GM04503 (cell line): ENCODE measurements at regions not wholly inside any gene's neighbourhood (a gene's known extent, or its start where the extent isn't known, plus 50 kb on each side); places are given as distances from the start of the nearest gene placed in this dataset.

ENCODE experiments used
- DNase-seq: peaks from one replicate; pipeline ENCODE4 v3.0.0-alpha.2; 2012; ENCODE audit warnings: low read depth

DNA sequence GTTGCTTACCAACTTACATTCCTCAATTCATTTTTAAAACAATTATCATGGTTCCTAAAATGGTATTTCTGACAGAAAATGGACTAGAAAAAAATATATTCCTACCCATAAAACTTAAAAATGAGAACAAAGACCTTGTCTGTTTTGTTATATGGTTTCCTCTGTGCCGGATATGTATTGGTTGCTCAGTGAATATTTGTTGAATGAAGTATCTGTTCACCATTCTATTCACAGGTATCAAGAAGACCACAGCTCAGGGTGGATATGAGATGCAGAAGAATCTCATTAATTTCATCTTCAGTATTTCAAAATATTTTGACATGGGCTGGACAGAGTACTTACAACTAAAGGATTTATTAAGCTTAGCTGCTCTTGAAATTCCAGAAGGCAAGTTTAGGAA is 58.1 kb downstream of the TUSC7 start:
- no peak for DNase-seq

DNA sequence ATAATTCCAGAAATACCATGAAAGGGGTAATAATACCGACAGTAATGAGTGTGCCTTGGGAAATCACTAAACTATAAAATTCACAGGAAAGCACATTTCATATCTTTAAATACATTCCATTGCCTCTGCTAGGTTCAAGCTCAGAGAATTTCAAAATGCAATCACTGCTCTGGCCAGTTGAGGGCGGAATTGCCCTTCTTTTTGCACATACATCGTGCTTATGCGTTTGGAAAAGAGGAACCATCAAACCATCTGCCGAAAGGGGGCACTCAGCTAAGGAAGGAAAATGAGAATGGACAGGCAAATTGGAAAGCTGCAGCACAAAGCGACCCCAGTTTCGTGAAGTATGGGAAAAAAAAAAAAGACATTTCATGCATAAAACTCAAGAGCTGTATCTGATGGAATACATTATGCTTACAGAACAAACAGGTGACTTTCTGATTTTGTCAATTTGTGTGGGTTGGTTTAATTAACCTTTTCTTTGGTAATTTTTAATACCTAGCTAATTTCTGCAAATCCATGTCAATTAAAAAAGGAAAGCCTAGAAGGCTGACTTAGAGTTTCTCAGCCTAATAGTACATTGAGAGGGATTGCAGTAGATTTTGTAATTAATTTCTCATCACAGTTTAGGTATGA is 61.4 kb downstream of the TUSC7 start:
- peak; percentile 27 for DNase-seq

DNA sequence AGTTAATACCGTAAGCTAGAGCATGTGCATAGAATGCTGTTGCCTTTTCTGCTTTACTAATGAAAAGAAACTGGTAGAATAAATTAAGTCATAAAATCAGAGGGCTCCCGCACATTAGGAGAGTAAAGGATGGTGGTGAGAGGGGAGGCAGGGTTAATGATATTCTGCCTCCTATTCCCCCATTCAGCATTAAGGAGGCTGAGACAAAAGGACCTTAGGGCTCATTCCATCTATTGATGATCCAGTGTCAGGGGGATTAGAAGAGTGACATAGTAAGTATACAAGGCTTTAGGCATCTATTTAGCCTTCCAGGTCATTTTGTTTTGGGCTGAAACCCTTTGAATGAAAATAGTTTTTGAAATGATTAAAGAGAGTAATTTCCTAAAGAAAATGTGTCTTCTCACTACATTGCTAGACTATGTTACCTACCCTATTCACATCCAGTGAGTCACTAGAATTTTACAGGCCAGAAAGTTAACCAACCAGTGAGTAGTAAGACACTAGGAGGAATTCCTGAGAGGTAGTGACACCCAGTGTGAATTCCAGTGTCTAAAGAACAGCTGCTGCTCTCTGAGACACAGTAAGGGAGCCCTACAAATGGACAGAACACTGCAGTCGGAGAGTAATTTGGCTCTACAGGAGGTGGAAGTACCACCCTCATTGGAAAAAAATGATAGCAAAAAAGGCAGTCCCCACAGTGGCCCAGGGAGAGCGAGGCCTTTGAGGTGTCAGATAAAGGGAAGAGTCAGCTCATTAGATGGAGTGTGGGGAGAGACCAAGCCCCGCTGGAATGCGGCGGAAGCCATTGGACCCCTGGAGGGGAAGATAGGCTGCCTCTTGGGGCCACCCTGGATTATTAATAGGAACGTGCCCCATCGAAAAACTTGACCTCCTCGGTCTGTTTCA is 67.6 kb downstream of the TUSC7 start:
- no peak for DNase-seq

DNA sequence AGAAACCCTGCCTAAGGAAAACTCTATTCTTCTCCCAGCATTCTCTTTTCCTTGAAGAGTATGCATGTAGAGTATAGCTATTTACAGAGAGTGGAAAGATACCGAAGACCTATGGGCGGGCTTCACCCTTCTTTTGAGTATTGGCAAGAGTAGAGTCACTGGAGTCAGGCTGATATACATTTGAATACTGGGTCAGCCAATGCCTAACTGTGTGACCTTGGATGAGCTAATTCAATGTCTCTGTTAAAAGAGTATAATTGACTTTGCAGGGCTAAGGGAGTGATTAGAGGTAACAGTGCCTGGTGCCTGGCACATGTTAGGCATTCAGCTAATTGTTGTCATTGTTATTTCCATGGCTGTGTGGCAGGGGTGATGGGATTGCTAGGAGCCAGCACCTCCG is 75.6 kb downstream of the TUSC7 start:
- DNase-seq = no peak

DNA sequence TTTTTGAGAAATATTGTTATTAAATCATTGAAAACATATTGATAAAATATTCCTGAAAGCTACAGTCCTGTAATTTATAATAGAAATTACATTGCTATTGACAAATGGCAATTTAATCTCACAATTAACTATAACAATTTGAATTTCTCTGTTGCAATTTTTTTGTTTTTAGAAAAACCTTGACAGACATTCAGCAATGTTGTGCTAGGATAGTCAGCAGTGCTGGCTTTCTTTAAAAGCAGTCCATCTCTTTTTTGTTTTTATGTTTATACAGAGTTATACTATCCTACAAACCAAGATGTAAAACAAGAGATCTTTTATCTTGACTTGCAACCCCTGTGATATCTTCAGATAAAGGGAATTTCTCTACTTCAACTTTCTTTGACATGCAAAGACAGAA is 93.1 kb downstream of the TUSC7 start:
- no peak for DNase-seq

DNA sequence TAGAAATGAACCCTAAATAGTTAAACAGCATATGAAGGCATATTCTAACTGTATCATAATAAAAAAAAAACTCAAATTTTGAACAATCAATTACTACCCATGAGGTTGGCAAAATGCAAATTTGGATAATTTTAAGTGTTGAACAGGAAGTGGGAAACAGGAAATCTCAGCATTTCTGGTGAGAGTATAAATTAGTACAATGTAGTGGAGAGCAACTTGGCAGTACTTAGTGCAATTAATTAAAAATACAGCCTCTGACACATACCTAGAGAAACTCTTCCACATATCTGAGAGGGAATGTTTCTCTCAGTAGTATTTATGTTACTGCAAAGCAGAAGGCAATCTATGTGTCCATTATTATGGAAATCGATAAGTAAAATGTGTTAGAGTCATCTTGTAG is 96.8 kb downstream of the TUSC7 start:
- no peak for DNase-seq

DNA sequence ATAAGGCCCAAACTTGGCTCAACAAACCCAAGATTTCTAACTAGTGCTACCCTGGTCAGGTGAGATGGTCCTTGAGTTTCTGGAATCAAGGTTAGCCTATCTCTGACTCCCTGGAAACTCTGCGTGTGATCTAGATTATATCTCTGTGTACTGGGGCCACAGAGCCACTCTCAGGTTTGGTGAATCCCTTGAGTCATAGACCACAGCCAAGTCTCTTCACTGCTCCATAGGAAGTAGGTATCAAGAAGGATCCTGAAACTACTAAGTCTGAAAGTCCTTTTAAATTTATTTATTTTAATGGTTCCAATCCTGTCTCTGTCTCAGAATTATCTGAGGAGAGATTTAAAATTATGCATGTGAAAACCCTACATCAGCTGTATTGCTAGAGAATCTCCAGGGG is 99.1 kb downstream of the TUSC7 start:
- DNase-seq = no peak

DNA sequence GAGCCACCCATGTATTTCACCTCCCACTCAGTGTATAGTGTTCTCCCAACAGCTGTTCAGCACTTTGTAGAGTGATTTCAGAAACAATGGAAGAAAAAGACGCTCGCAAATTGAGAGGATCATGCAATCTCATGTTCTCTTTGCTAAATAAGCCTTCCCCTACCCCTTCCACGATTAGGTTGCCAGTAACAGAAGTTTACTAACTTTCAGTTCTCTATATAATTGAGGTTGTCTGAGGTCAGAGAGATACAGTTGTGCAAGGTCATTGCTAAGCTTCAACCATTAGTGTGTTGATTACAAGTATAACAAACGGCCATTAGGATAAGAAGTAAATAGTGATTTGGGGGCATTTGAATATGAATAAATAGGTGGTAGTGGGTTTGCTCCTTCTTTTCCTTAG is 99.6 kb downstream of the TUSC7 start:
- no peak for DNase-seq

DNA sequence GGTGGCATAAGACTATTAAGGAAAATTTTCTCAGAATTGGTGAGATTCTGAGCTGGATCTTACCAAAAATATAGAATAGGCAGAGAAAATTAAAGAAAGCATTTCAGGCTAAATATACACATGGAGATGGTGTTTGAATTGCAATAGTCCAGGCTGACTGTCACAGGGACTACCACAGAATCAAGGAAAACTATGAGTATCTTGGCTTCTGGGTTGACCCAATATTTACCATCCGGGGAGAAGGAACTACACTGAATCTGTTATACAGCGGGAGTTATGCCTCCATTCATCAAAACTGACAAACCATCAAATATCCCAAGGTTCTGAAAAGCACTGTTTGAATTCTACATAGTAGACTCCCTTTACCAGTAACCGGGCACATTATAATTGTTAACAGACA is 102.2 kb downstream of the TUSC7 start:
- DNase-seq = no peak

DNA sequence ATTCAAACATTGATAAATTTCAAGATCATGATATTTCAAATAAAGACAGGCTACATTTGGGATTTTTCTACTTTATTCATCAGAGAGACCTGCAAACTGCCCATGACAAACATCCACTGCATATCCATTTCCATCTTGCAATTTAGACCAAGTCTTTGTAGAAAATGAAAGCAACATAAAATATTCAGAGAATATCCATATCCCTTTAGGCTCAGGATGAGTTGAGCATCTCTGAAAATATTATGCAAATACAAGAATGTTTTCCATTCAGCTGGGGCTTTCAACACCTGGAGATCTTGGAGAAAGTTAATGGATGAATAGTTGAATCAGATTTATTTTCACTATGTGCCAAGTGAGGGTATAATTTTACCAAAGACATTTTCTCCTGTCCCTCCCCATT is 103.4 kb downstream of the TUSC7 start:
- no peak for DNase-seq

DNA sequence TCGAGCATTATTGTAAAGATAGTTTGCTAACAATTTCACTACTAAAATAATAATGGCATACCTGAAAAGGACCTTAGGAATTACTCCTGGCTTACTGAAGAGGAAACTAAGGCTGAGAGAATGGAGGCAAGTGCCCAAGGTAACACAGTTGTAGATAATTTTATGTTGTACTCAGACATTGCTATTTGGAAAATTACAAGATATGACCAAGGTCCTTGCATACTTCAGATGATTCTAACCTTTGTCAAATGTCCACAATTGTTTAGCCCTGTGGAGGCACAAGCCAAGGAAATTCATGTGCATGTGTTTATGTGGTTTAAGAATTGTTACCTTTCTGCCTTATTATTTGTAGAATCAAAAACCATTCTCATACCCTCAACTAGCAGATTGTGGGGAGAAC is 105.7 kb downstream of the TUSC7 start:
- no peak for DNase-seq

DNA sequence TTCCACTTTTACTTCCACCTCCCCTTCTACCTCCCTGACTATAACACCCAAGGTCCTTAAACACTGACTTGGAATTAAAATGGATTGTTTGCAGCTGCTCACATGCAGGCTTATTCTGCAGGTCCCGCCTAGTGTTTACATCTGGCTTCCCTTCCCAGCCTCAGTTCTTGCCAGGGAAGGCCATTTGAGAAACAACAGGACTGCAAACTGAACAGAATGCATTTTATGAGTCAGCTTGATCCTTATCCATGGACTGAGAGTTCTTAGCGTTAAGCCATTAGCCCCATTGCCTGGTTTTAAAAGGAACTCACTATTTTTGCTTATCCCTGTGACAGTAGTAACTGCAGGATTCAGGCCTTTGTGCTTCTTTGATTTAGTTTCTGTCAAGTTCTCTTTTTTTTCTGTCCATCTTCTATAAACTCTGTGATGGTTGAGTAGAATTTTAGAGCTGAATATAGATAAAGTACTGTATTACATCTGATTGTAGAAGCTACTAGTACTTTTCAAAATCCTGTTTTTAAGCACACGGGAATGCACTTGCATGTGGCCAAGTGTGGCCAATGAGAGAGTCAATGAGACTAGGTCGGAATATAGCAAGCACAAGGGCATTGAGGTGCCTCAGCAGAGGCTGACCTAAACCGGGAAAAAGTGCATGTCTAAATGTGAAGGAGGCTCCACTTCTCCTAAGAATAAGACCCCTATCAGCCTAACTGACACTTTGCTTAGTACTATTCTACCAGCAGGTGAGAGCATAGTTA is 106.4 kb downstream of the TUSC7 start:
- DNase-seq = no peak

DNA sequence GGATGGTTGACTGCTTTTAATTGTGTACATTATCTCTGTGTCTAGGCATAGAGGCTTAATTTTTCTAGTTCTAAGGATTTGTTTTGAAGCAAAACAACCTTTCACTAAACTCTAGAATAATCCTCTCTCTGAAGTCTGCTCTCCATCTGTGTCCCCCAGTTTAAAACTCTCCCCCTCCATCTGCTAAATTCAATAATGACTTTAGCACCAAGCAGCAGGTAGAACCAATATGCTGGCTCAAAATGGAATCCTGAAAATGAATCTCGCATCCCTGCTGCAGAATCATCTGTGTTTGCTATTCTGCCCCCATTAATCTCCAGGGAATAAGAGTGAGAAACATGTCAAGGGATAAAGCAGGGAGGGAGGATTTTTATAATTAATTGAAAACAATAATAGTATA is 111.8 kb downstream of the TUSC7 start:
- no peak for DNase-seq

DNA sequence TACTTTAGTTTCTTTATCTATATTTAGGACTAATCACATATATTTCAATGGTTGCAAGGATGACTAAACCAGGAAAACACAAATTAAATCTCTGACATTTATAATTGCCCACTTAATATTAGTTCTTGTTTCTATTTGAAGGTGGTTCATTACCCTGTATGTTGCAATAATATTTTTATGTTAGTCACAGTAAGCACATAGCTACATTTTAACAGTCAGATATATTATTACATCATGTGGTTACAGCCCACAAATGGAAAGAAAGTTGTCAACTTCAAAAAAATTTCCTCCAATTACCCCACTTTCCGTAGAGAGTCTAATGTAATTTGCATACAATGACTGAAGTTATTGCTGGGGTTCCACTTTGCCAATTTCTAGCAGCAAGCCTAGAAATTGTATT is 114.6 kb downstream of the TUSC7 start:
- no peak for DNase-seq

DNA sequence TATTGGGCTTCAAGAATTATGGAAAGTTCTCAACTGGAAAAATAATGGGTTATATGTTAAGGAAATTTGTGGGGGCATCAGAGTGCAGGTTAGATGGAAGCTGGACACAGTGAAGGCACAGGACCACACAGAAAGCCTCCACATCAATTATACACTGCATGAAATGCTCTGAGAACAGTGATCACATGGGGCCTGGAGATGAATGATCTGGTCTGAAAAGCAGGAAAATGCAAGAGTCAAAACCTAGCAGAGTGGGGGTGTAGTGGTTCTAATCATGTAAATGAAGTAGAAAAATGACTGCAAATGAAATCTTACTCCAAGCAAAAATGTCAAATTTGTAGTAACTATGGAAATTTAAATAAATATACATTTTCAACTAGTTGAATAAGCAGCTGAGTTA is 123.6 kb downstream of the TUSC7 start:
- no peak for DNase-seq

DNA sequence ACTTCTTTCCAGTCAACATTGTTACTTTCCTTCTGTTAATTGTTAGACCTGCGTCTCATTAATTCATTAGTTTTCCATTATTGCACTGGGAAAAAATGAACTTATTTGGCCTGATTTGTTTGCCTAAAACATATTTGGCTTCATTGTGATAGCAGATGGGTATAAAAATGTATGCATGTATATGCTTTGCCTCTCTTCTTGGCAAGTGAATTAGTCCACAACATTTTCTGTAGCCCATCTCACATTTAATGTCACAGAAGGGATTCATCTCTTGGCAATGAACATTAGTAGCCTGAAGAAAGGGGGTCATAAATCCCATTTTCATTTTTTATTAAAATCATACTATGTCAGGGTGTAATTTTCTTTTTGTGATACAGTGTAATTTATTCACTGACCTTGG is 125.2 kb downstream of the TUSC7 start:
- DNase-seq = no peak

DNA sequence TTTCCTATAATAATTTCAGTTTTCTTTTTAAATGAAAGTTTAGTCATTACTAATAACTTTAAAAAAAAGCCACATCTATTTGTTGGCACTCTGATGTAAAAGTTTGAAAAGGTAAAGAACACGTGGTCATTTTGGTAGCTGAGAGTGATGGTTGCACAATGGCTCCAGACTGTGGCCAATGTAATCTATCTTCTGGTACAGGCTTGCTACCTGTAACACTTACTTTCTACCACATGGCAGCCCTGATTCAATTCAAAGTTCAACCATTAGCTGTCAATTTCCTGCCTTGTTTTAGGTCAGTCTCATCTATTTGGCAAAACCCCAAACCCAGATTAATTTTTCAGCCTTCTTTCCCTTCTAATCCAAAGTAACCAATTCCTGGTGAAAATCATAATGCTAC is 126.1 kb downstream of the TUSC7 start:
- DNase-seq = no peak

DNA sequence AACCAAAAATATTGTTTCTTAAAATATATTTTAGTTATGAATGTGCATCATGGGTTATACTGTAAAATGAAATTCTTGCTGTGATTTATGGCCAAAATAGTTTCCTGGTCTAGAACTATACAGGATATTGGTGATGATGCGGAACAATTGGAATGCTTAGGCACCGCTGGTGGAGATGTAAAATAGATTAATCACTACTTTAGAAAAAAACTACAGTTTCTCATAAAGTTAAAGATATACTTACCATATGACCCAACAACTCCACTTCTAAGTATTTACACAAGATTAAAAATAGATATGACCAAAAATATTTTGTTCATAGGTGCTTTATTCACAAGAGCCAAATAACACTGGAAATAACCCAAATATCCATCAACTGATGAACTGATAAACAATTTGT is 126.7 kb downstream of the TUSC7 start:
- DNase-seq = no peak

DNA sequence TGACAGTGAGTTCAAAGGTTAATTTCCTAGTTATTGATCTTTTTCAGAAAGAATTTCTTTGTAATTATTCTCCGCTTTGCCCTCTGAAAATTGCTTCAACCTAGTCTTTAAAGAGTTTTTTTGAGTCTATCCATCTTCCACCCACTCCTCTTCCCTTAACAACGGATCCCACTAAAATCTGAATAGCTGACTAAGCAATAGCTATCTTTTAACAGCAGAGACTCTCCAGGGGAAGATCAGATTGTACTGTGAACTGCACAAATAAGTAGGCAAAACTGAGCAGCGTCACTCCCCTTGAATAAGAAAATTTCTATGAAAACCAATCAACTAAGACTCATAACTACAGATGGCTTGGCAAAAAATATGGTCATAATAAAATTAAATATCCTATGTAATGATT is 127.9 kb downstream of the TUSC7 start:
- no peak for DNase-seq

DNA sequence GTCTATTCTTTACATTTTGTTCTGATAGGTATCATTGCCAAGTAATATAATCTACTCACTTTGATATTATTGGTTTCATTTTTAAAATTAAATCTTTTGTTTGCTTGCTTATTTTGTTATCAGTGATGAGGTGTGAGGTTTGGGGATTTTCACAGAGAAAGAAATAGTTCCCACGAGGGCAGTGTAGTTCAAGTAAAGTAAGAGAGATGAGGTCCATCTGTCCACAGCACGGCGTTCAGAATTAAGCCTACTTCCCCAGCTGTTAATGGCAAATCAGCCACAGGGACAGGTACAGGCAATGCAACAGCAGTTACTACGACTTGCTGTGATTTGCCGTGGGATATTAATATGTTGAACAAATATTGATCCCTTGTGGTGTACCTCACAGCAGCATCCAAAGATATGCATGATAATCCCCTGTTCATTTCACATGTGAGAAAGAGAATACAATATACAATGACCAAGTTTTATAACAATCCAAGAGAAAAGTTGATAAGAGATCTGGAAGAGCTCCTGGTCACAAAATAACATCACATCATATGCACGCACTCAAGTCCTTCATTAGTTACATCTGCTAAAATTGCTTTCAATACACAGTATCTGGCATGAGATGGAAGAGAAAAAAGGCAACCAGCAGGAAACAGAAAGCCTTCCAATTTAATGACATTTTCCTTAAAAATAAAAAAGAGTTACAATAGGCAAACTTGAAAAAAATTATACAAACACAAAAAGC is 131.6 kb downstream of the TUSC7 start:
- DNase-seq = no peak

DNA sequence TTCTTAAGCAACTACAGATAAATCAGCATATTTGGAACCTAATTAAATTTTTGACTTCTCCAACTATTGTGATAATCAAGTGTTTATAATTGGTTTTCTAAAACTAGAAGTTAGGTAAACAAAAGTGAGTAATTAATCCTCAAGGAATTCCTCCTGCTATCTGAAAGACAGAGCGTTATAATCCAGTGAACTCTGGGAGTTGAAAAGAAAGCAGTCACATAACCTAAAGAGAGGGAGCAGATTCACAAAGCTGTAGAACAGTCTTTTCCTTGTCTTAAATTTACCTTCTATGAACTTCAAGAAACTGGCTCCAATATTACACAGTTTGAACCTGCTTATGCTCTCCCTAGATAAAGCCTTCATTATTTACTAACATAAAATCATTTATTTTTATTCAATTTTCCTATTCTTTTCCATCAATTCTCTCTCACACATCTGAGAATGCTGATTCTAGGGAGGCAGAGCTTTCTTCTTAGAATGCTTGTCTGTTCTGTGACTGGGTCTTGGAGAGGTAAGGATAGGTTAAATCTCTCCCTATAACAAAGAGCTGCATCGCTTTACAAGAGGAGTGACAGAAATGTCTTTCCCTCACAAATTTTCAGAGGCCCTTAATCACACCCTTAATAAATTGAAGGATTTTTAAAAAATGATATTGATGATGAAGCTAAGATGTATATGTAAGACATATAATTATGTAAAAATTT is 132.8 kb downstream of the TUSC7 start:
- no peak for DNase-seq
